H9 (cell line): ENCODE measurements at regions not wholly inside any gene's neighbourhood (a gene's known extent, or its start where the extent isn't known, plus 50 kb on each side); places are given as distances from the start of the nearest gene placed in this dataset.
"Not testable (repeated sequence)": the region's sequence is repeated elsewhere in the genome, so short reads cannot be mapped to it uniquely, and the experiment has no call there.

Source experiments
- DNase-seq: peaks from one replicate; pipeline ENCODE4 v3.0.0-alpha.2; 2017
- H2AFZ ChIP-seq: one replicate; pipeline ENCODE4 v1.6.1; 2013; ENCODE audit warnings: mild to moderate bottlenecking, low read length, control low read depth, moderate library complexity
- H2AK5ac ChIP-seq: 2 replicates; pipeline ENCODE4 v1.6.1; 2013; ENCODE audit warnings: low read length, control low read depth, mixed read lengths; ENCODE audit not compliant: insufficient read length
- H2BK120ac ChIP-seq: one replicate; pipeline ENCODE4 v1.6.1; 2013; ENCODE audit warnings: low read depth, mild to moderate bottlenecking, low read length, control low read depth, inconsistent platforms; ENCODE audit not compliant: poor library complexity, severe bottlenecking
- H2BK12ac ChIP-seq: 2 replicates; pipeline ENCODE4 v1.6.1; 2013; ENCODE audit warnings: low read length, control low read depth, mixed read lengths, low read depth; ENCODE audit not compliant: insufficient read length
- H2BK15ac ChIP-seq: 2 replicates; pipeline ENCODE4 v1.6.1; 2013; ENCODE audit warnings: low read depth, low read length, control low read depth
- H2BK20ac ChIP-seq: one replicate; pipeline ENCODE4 v1.6.1; 2013; ENCODE audit warnings: low read depth, mild to moderate bottlenecking, low read length, control low read depth, inconsistent platforms; ENCODE audit not compliant: poor library complexity, severe bottlenecking
- H2BK5ac ChIP-seq: 2 replicates; pipeline ENCODE4 v1.6.1; 2013; ENCODE audit warnings: low read length, control low read depth, mixed read lengths; ENCODE audit not compliant: insufficient read length
- H3K14ac ChIP-seq: 2 replicates; pipeline ENCODE4 v1.6.1; 2013; ENCODE audit warnings: low read length, control low read depth; ENCODE audit not compliant: insufficient read depth
- H3K18ac ChIP-seq: 2 replicates; pipeline ENCODE4 v1.6.1; 2013; ENCODE audit warnings: low read depth, mild to moderate bottlenecking, mixed read lengths, low read length, control low read depth; ENCODE audit not compliant: insufficient read length
- H3K23ac ChIP-seq: 2 replicates; pipeline ENCODE4 v1.6.1; 2013; ENCODE audit warnings: low read length, control low read depth, mixed read lengths, low read depth; ENCODE audit not compliant: insufficient read length
- H3K23me2 ChIP-seq: 2 replicates; pipeline ENCODE4 v1.6.1; 2013; ENCODE audit warnings: low read depth, mild to moderate bottlenecking, mixed read lengths, low read length, control low read depth; ENCODE audit not compliant: insufficient read length, poor library complexity, severe bottlenecking
- H3K27ac ChIP-seq: 2 replicates; pipeline ENCODE4 v1.5.1; 2013; ENCODE audit warnings: low read length, control low read depth, mixed read lengths, low read depth; ENCODE audit not compliant: insufficient read length
- H3K27me3 ChIP-seq: 2 replicates; pipeline ENCODE4 v1.6.1; 2013; ENCODE audit warnings: low read length, control low read depth, inconsistent platforms; ENCODE audit not compliant: insufficient read depth
- H3K4ac ChIP-seq: 2 replicates; pipeline ENCODE4 v1.6.1; 2013; ENCODE audit warnings: low read depth, mild to moderate bottlenecking, control low read depth, inconsistent platforms, low read length, moderate library complexity
- H3K4me1 ChIP-seq: 2 replicates; pipeline ENCODE4 v1.6.1; 2013; ENCODE audit warnings: low read length, control low read depth, inconsistent platforms; ENCODE audit not compliant: insufficient read depth
- H3K4me2 ChIP-seq: 2 replicates; pipeline ENCODE4 v1.6.1; 2013; ENCODE audit warnings: low read length, control low read depth, mixed read lengths; ENCODE audit not compliant: insufficient read length, insufficient read depth
- H3K56ac ChIP-seq: 2 replicates; pipeline ENCODE4 v1.6.1; 2013; ENCODE audit warnings: low read depth, mild to moderate bottlenecking, mixed read lengths, low read length, control low read depth; ENCODE audit not compliant: insufficient read length
- H3K79me1 ChIP-seq: 2 replicates; pipeline ENCODE4 v1.6.1; 2013; ENCODE audit warnings: low read depth, mild to moderate bottlenecking, moderate library complexity, low read length, control low read depth, inconsistent platforms; ENCODE audit not compliant: insufficient read depth, poor library complexity, severe bottlenecking
- H3K79me2 ChIP-seq: 2 replicates; pipeline ENCODE4 v1.6.1; 2013; ENCODE audit warnings: low read length, control low read depth, inconsistent platforms; ENCODE audit not compliant: insufficient read depth
- H3K9ac ChIP-seq: 2 replicates; pipeline ENCODE4 v1.6.1; 2013; ENCODE audit warnings: low read length, control low read depth, mixed read lengths; ENCODE audit not compliant: insufficient read length; ENCODE audit errors: extremely low read depth
- H3K9me3 ChIP-seq: one replicate; pipeline ENCODE4 v1.6.1; 2013; ENCODE audit warnings: low read depth, low read length, inconsistent platforms; ENCODE audit not compliant: control insufficient read depth
- H3T11ph ChIP-seq: one replicate; pipeline ENCODE4 v1.6.1; 2013; ENCODE audit warnings: mild to moderate bottlenecking, low read length, control low read depth, inconsistent platforms
- H4K20me1 ChIP-seq: one replicate; pipeline ENCODE4 v1.6.1; 2013; ENCODE audit not compliant: control insufficient read depth, insufficient read length, insufficient read depth
- H4K5ac ChIP-seq: 2 replicates; pipeline ENCODE4 v1.6.1; 2013; ENCODE audit warnings: low read depth, mild to moderate bottlenecking, mixed read lengths, low read length, control low read depth; ENCODE audit not compliant: insufficient read length
- H4K8ac ChIP-seq: replicated peaks from 2 replicates; pipeline ENCODE4 v1.6.1; 2013; ENCODE audit warnings: low read length, control low read depth, mixed read lengths, low read depth; ENCODE audit not compliant: insufficient read length
- H4K91ac ChIP-seq: 2 replicates; pipeline ENCODE4 v1.6.1; 2013; ENCODE audit warnings: low read depth, mild to moderate bottlenecking, moderate library complexity, mixed read lengths, low read length, control low read depth; ENCODE audit not compliant: insufficient read length
- H3K27ac Mint-ChIP-seq, 3 experiments: 2 replicates in 2 of 3; 3 replicates in 1 of 3; pipeline ENCODE4 v1.8.0; 2020 to 2021; ENCODE audit warnings: mixed read lengths in 3 of 3, mild to moderate bottlenecking in 1 of 3, moderate library complexity in 1 of 3
- H3K27me3 Mint-ChIP-seq: 2 replicates; pipeline ENCODE4 v1.8.0; 2021; ENCODE audit warnings: low read depth, mild to moderate bottlenecking, moderate library complexity, mixed read lengths
- H3K36me3 Mint-ChIP-seq, 3 experiments: 2 replicates in 2 of 3; 3 replicates in 1 of 3; pipeline ENCODE4 v1.8.0; 2020 to 2021; ENCODE audit warnings: low read depth in 3 of 3, mixed read lengths in 3 of 3; ENCODE audit not compliant: insufficient read depth in 1 of 3
- H3K4me1 Mint-ChIP-seq, 2 experiments: 2 replicates each; pipeline ENCODE4 v1.8.0; 2020; ENCODE audit warnings: mixed read lengths in 2 of 2
- H3K4me3 Mint-ChIP-seq, 2 experiments: 2 replicates in 1 of 2; 3 replicates in 1 of 2; pipeline ENCODE4 v1.8.0; 2020 to 2021; ENCODE audit warnings: mild to moderate bottlenecking in 2 of 2, mixed read lengths in 2 of 2, moderate library complexity in 1 of 2
- H3K9me3 Mint-ChIP-seq, 2 experiments: 2 replicates in 1 of 2; 3 replicates in 1 of 2; pipeline ENCODE4 v1.8.0; 2020; ENCODE audit warnings: mild to moderate bottlenecking in 2 of 2, mixed read lengths in 2 of 2, moderate library complexity in 1 of 2
- WGBS: extraction: QIAGEN DNeasy Blood & Tissue Kit; methylation state at CpG from one replicate; pipeline ENCODE4 v1.1.7; 2013; ENCODE audit warnings: missing lambda C conversion rate, low lambda C conversion rate, mixed read lengths; ENCODE audit not compliant: insufficient read length; ENCODE audit errors: extremely low coverage; 5-methylcytosine and 5-hydroxymethylcytosine counted together
- TF ChIP-seq, protein P1 (sequence below): fragments of 200-600 bp; sonication (generic); conservative IDR thresholded peaks from 3 replicates; pipeline ENCODE4 v1.8.0; 2021; ENCODE audit warnings: antibody characterized with exemption, mild to moderate bottlenecking

DNA sequence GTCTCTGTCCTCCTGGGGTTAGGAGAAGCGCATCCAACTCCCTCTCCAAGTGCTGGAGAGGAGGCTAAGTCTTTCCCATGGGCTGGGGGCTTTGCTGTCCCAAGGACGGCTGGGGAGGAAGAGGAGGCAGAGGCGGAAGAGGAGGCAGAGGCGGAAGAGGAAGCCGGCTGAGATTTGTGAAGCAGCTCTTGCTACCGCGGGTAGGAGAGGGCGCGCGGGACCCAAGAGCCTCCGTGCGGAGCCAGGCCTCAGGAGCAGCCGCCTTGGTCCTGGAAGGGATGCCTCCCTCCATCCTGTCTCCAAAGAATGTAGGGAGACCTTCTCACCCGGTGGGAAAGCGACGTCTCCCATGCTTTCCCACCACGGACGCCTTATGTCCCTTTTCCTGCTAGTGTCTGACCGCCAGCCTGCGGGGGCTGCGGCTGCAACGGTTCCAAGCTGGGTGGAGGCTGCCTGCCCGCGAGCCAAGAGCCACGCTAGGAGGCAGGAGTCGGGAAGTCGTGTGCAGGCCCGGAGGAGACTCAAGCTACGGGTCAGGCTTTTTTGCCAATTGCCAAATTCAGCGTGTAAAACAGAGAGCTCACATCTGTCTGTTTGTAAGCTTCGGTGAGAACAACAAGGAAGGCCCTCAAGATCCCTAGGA is 320.3 kb downstream of the FAM72C start:
- Histone ChIP-seq H3K4me1 (no peaks in the 10 kb centered on the region), H4K5ac (no peak overlapping the region), H2BK20ac (no peak overlapping the region), H3T11ph (no peak overlapping the region), H3K9me3 (peaks cover 91% of the 10 kb centered on the region), H3K4ac (no peak overlapping the region), H3K79me1 (no peaks in the 10 kb centered on the region), H2BK15ac (no peak overlapping the region), H3K18ac (no peak overlapping the region), H3K27ac (no peak overlapping the region), H4K8ac (no peak overlapping the region), H3K56ac (no peak overlapping the region), H3K23ac (no peak overlapping the region), H4K20me1 (no peaks in the 10 kb centered on the region), H3K27me3 (no peaks in the 10 kb centered on the region), H2BK120ac (no peak overlapping the region), H2AK5ac (no peak overlapping the region), H2AFZ (no peak overlapping the region), H3K9ac (no peak overlapping the region), H3K4me2 (no peak overlapping the region), H2BK5ac (no peak overlapping the region), H4K91ac (no peak overlapping the region), H2BK12ac (no peak overlapping the region), H3K14ac (no peak overlapping the region), H3K79me2 (no peaks in the 10 kb centered on the region), H3K23me2 (no peaks in the 10 kb centered on the region)
- WGBS, result no CpG with 5 or more reads among the region's 31 CpGs
- Mint-ChIP-seq H3K36me3 (peaks cover 19 to 44% (median 36%) of the 10 kb centered on the region in 3 experiments; a peak in 6 of 7 replicates), H3K9me3 (peaks cover 98 to 100% of the 10 kb centered on the region in 2 experiments), H3K27ac (no peak overlapping the region), H3K27me3 (peaks cover 1% of the 10 kb centered on the region; the same call in 1 of the 2 replicates), H3K4me3 (no peak overlapping the region), H3K4me1 (no peaks in the 10 kb centered on the region)
- TF ChIP-seq, protein P1, sequence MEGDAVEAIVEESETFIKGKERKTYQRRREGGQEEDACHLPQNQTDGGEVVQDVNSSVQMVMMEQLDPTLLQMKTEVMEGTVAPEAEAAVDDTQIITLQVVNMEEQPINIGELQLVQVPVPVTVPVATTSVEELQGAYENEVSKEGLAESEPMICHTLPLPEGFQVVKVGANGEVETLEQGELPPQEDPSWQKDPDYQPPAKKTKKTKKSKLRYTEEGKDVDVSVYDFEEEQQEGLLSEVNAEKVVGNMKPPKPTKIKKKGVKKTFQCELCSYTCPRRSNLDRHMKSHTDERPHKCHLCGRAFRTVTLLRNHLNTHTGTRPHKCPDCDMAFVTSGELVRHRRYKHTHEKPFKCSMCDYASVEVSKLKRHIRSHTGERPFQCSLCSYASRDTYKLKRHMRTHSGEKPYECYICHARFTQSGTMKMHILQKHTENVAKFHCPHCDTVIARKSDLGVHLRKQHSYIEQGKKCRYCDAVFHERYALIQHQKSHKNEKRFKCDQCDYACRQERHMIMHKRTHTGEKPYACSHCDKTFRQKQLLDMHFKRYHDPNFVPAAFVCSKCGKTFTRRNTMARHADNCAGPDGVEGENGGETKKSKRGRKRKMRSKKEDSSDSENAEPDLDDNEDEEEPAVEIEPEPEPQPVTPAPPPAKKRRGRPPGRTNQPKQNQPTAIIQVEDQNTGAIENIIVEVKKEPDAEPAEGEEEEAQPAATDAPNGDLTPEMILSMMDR, result no peak
- DNase-seq, result no peak

DNA sequence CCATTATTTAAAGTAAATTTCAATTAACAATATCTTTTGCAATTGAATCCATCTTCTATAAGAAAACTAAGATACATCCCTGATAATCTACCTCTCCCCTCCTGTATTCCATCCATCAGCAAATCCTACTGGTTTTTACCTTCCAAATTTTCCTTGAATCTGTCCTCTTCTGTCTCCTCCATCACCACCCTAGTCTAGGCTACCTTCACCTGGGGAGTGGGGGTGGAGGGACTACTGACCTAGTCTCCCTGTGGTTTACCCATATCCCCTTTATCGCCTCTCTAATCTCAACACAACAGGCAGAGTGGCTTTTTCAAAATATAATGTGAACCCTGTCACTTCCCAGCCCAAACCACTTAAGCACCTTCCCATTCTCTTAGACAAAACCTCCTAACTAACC is 327.8 kb downstream of the FAM72C start:
- H3K79me1 ChIP-seq, H2BK20ac ChIP-seq, H3K27ac ChIP-seq, H2AK5ac ChIP-seq, H3K27me3 Mint-ChIP-seq, H3K18ac ChIP-seq, H4K91ac ChIP-seq, H2BK5ac ChIP-seq, H2BK12ac ChIP-seq, H3K23me2 ChIP-seq, H2BK15ac ChIP-seq, H3K14ac ChIP-seq, H3K4me3 Mint-ChIP-seq, H4K8ac ChIP-seq, H3K56ac ChIP-seq, H3K4me1 ChIP-seq, H3K4ac ChIP-seq, H3K79me2 ChIP-seq, H3K27ac Mint-ChIP-seq, H3K4me1 Mint-ChIP-seq, H3K4me2 ChIP-seq, H3K9ac ChIP-seq, H2BK120ac ChIP-seq, H3K23ac ChIP-seq, H3T11ph ChIP-seq, H4K5ac ChIP-seq, H4K20me1 ChIP-seq, H2AFZ ChIP-seq, DNase-seq, H3K27me3 ChIP-seq: not testable (repeated sequence)
- Mint-ChIP-seq H3K9me3 (peaks cover 85 to 89% of the 10 kb centered on the region in 2 experiments), H3K36me3 (peaks cover 8 to 24% (median 18%) of the 10 kb centered on the region in 3 experiments)
- H3K9me3 ChIP-seq, result peaks cover 54% of the 10 kb centered on the region
- no CpG with 5 or more reads among the region's 1 CpG for WGBS
